Right lobe of liver (tissue), 6 donors: ENCODE measurements at regions not wholly inside any gene's neighbourhood (a gene's known extent, or its start where the extent isn't known, plus 50 kb on each side); places are given as distances from the start of the nearest gene placed in this dataset.

Source experiments
- ATAC-seq, 4 donors: fragments of 200-7000 bp; cut with Tn5 transposase; one replicate each; pipeline ENCODE4 v1.9.1; 2020; ENCODE audit warnings: mild to moderate bottlenecking in 4 of 4, moderate library complexity in 4 of 4
- DNase-seq, 3 donors: peaks; one replicate each; pipeline ENCODE4 v3.0.0-alpha.2; 2020
- H3K27ac ChIP-seq, 3 donors: fragments of 200-600 bp; one replicate each; pipeline ENCODE4 v1.8.0; 2022
- H3K27me3 ChIP-seq, 2 donors: fragments of 200-600 bp; one replicate each; pipeline ENCODE4 v1.8.0; 2022
- H3K36me3 ChIP-seq, 4 donors: fragments of 200-600 bp; sonication (generic) in 1 of 4; one replicate each; pipeline versions ENCODE4 v1.5.1 to v1.8.0; 2017 to 2022; ENCODE audit warnings: control low read depth in 1 of 4
- H3K4me1 ChIP-seq, 4 donors: fragments of 200-600 bp; sonication (generic) in 1 of 4; one replicate each; pipeline versions ENCODE4 v1.5.1 to v1.8.0; 2017 to 2022; ENCODE audit warnings: control low read depth in 1 of 4
- H3K4me3 ChIP-seq, 3 donors: fragments of 200-600 bp; one replicate each; pipeline ENCODE4 v1.8.0; 2022
- H3K9me3 ChIP-seq, 4 donors: fragments of 200-600 bp; sonication (generic) in 1 of 4; one replicate each; pipeline versions ENCODE4 v1.5.1 to v1.8.0; 2017 to 2022; ENCODE audit warnings: control low read depth in 1 of 4
- CTCF ChIP-seq, 4 donors: fragments of 200-600 bp in 3 of 4; fragments of 450-650 bp in 1 of 4; IDR thresholded peaks; one replicate each; pipeline versions ENCODE4 v1.5.1 to v1.8.0; 2016 to 2022; ENCODE audit warnings: antibody characterized with exemption in 4 of 4, mild to moderate bottlenecking in 2 of 4
- POLR2A ChIP-seq: fragments of 450-650 bp; IDR thresholded peaks from one replicate; pipeline ENCODE4 v1.6.1; 2017; ENCODE audit warnings: antibody characterized with exemption, mild to moderate bottlenecking
- WGBS: methylation state at CpG from one replicate; pipeline ENCODE4 v1.1.6; 2018; ENCODE audit warnings: low coverage, low lambda C conversion rate; ENCODE audit not compliant: insufficient coverage; ENCODE audit errors: missing lambda C conversion rate; 5-methylcytosine and 5-hydroxymethylcytosine counted together
- intact Hi-C, 2 donors: fragments of 100-400 bp; cut with DNase I; formaldehyde crosslinking; loops; one replicate each; pipeline versions ENCODE4 v1.11.2 to v1.14.1; 2022
- donor health status: DM: no; HTN: yes; CAD: no.
- donor health status: DM: no; HTN: no; CAD: no.
- donor health status: DM: no; HTN: no; CAD: no.
- donor health status: DM: no; HTN: yes; CAD: no.
- donor health status: DM: no; HTN: yes; CAD: no.

GRCh38 chr6:21999741-22000140 lies 297.1 kb downstream of the PRL start:
- intact Hi-C loops, result no loop called here
- H3K4me3 ChIP-seq, result no peak overlapping the region
- DNase-seq (no peak), ATAC-seq (no peak)
- no peaks in the 10 kb centered on the region for H3K27me3 ChIP-seq
- H3K9me3 ChIP-seq, result no peaks in the 10 kb centered on the region
- TF ChIP-seq CTCF (IDR thresholded peaks at IDR 0.05) (no peak), POLR2A (no peak)
- H3K36me3 ChIP-seq, result no peaks in the 10 kb centered on the region
- WGBS, result 21% methylated on average over 1 of the region's 1 CpG
- H3K4me1 ChIP-seq, result no peaks in the 10 kb centered on the region
- no peak overlapping the region for H3K27ac ChIP-seq

- no peak overlapping the region for H3K27ac ChIP-seq
- no peaks in the 10 kb centered on the region for H3K27me3 ChIP-seq
- DNase-seq (no peak), ATAC-seq (no peak)
- TF ChIP-seq POLR2A (no peak), CTCF (IDR thresholded peaks at IDR 0.05) (no peak)
- H3K9me3 ChIP-seq, result no peaks in the 10 kb centered on the region
- H3K4me1 ChIP-seq, result no peaks in the 10 kb centered on the region
- H3K4me3 ChIP-seq, result no peak overlapping the region
- 54% methylated on average over 2 of the region's 2 CpGs for WGBS
- no peaks in the 10 kb centered on the region for H3K36me3 ChIP-seq
- intact Hi-C loops, result no loop called here
Measured at GRCh38 chr6:22001396-22002027, 295.3 kb downstream of the PRL start.

- intact Hi-C loops, result no loop called here
- no peak for ATAC-seq
Measured at GRCh38 chr6:22003287-22003686, 293.5 kb downstream of the PRL start.

GRCh38 chr6:22006795-22007194 lies 290.0 kb downstream of the PRL start:
- no peaks in the 10 kb centered on the region for H3K36me3 ChIP-seq
- H3K9me3 ChIP-seq, result no peaks in the 10 kb centered on the region
- no peaks in the 10 kb centered on the region for H3K4me1 ChIP-seq
- TF ChIP-seq POLR2A, result no peak
- no peak for TF ChIP-seq CTCF (IDR thresholded peaks at IDR 0.05)
- intact Hi-C loops, result no loop called here
- no peaks in the 10 kb centered on the region for H3K27me3 ChIP-seq
- 70% methylated on average over 3 of the region's 3 CpGs for WGBS
- DNase-seq (no peak), ATAC-seq (no peak)
- no peak overlapping the region for H3K4me3 ChIP-seq
- H3K27ac ChIP-seq, result no peak overlapping the region

More at GRCh38 chr6:22003287-22003686, 293.5 kb downstream of the PRL start:
- no peak for DNase-seq
- no peaks in the 10 kb centered on the region for H3K27me3 ChIP-seq
- H3K4me1 ChIP-seq, result no peaks in the 10 kb centered on the region
- H3K36me3 ChIP-seq, result no peaks in the 10 kb centered on the region
- no peak overlapping the region for H3K4me3 ChIP-seq
- 56% methylated on average over 3 of the region's 3 CpGs for WGBS
- H3K27ac ChIP-seq, result no peak overlapping the region
- TF ChIP-seq POLR2A (no peak), CTCF (IDR thresholded peaks at IDR 0.05) (no peak)
- no peaks in the 10 kb centered on the region for H3K9me3 ChIP-seq

- 33% methylated on average over 3 of the region's 3 CpGs for WGBS
Measured at GRCh38 chr6:22007469-22007868, 289.4 kb downstream of the PRL start.

More at GRCh38 chr6:22007469-22007868, 289.4 kb downstream of the PRL start:
- Histone ChIP-seq H3K36me3 (no peaks in the 10 kb centered on the region), H3K27ac (no peak overlapping the region), H3K4me1 (no peaks in the 10 kb centered on the region), H3K4me3 (no peak overlapping the region), H3K27me3 (no peaks in the 10 kb centered on the region), H3K9me3 (no peaks in the 10 kb centered on the region)
- no peak for TF ChIP-seq CTCF (IDR thresholded peaks at IDR 0.05)
- TF ChIP-seq POLR2A, result no peak
- no peak for ATAC-seq
- DNase-seq, result no peak
- intact Hi-C loops, result no loop called here
